Breast epithelium (tissue), 3 donors: ENCODE measurements at regions not wholly inside any gene's neighbourhood (a gene's known extent, or its start where the extent isn't known, plus 50 kb on each side); places are given as distances from the start of the nearest gene placed in this dataset.

Experiments used
- POLR2A ChIP-seq: fragments of 450-650 bp; IDR thresholded peaks from one replicate; pipeline ENCODE4 v1.6.1; 2016; ENCODE audit warnings: antibody characterized with exemption, mild to moderate bottlenecking, moderate library complexity
- POLR2AphosphoS5 ChIP-seq, 3 donors: sonication (generic); formaldehyde crosslinking; IDR thresholded peaks; one replicate each; pipeline ENCODE4 v1.6.1; 2017; ENCODE audit warnings: antibody characterized with exemption in 3 of 3
- TF ChIP-seq, protein P1 (sequence below), 3 donors: fragments of 450-650 bp; IDR thresholded peaks; one replicate each; pipeline ENCODE4 v1.5.1; 2016 to 2017; ENCODE audit warnings: antibody characterized with exemption in 3 of 3, mild to moderate bottlenecking in 3 of 3, moderate library complexity in 3 of 3

DNA sequence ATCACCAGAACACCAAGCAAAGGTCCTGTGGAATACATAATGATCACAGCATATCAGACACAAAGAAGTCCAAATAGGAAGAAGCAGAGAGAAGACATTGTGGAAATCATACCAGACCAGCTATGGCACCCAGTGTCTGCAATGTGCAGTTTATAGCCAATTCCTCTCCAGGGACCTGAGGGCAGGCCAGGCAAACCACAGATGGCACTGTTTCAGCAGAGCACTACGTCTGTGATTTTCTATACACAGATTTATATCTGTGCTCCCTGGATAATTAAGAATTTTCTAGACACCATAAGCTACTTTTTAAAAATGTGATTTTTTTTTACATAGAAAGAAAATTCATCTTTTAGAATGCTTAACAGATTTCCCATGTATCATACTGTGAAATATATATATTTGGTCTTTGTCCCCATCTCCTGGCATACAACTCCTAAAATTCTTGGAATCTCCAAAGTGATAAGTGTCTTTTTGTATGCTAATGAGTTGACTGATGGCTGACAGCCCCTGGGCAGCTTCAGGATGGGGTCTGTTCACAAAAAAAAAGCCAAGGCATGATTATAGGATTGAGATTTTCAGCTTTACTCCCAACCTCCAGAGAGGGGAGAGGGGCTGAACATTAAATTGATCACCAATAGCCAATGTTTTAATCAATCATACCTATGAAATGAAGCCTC lies 498.1 kb downstream of the SIPA1L2 start:
- TF ChIP-seq, protein P1, sequence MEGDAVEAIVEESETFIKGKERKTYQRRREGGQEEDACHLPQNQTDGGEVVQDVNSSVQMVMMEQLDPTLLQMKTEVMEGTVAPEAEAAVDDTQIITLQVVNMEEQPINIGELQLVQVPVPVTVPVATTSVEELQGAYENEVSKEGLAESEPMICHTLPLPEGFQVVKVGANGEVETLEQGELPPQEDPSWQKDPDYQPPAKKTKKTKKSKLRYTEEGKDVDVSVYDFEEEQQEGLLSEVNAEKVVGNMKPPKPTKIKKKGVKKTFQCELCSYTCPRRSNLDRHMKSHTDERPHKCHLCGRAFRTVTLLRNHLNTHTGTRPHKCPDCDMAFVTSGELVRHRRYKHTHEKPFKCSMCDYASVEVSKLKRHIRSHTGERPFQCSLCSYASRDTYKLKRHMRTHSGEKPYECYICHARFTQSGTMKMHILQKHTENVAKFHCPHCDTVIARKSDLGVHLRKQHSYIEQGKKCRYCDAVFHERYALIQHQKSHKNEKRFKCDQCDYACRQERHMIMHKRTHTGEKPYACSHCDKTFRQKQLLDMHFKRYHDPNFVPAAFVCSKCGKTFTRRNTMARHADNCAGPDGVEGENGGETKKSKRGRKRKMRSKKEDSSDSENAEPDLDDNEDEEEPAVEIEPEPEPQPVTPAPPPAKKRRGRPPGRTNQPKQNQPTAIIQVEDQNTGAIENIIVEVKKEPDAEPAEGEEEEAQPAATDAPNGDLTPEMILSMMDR (IDR thresholded peaks at IDR 0.05) = no peak
- TF ChIP-seq POLR2A = no peak
- no peak for TF ChIP-seq POLR2AphosphoS5 (IDR thresholded peaks at IDR 0.05)
